GM12872 (cell line): ENCODE measurements at regions not wholly inside any gene's neighbourhood (a gene's known extent, or its start where the extent isn't known, plus 50 kb on each side); places are given as distances from the start of the nearest gene placed in this dataset.

Source experiments
- TF ChIP-seq, protein P1 (sequence below): IDR thresholded peaks from 3 replicates; pipeline ENCODE4 v1.5.1; 2011; ENCODE audit warnings: low read depth, mild to moderate bottlenecking, low read length, moderate library complexity; ENCODE audit not compliant: insufficient read depth

DNA sequence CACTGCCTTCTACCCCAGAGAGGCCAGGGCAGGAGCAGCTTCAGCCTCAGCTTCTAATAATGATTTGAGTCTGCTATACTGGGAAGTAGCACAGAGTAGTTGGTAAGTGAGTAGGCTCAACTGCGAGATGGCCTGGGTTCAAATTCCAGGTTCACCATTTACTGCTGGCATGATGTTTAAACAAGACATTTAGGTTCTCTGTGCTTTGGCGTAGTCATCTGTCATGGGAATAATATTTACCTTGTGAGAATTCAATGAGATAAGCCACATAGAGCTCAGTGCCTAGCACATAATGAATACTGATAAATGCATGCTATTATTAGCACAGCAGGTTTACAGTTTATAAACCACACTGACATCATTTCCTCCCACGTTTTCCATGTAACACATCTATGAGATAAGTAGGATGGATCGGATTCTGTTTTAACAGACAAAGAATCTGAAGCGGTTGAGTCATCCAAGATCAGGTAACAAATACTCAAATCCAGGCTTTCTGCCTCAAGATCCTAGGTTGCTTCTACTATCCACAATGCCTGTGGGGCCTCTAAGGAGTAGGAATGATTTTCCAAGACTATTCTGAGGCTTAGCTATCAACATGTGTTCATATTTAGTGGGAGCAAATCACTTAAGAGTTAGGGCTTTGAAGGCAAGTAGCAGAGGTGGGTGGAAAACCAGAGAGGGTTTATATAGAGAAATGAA, 72.9 kb upstream of the DTNBP1 start:
- TF ChIP-seq, protein P1, sequence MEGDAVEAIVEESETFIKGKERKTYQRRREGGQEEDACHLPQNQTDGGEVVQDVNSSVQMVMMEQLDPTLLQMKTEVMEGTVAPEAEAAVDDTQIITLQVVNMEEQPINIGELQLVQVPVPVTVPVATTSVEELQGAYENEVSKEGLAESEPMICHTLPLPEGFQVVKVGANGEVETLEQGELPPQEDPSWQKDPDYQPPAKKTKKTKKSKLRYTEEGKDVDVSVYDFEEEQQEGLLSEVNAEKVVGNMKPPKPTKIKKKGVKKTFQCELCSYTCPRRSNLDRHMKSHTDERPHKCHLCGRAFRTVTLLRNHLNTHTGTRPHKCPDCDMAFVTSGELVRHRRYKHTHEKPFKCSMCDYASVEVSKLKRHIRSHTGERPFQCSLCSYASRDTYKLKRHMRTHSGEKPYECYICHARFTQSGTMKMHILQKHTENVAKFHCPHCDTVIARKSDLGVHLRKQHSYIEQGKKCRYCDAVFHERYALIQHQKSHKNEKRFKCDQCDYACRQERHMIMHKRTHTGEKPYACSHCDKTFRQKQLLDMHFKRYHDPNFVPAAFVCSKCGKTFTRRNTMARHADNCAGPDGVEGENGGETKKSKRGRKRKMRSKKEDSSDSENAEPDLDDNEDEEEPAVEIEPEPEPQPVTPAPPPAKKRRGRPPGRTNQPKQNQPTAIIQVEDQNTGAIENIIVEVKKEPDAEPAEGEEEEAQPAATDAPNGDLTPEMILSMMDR, result no peak

DNA sequence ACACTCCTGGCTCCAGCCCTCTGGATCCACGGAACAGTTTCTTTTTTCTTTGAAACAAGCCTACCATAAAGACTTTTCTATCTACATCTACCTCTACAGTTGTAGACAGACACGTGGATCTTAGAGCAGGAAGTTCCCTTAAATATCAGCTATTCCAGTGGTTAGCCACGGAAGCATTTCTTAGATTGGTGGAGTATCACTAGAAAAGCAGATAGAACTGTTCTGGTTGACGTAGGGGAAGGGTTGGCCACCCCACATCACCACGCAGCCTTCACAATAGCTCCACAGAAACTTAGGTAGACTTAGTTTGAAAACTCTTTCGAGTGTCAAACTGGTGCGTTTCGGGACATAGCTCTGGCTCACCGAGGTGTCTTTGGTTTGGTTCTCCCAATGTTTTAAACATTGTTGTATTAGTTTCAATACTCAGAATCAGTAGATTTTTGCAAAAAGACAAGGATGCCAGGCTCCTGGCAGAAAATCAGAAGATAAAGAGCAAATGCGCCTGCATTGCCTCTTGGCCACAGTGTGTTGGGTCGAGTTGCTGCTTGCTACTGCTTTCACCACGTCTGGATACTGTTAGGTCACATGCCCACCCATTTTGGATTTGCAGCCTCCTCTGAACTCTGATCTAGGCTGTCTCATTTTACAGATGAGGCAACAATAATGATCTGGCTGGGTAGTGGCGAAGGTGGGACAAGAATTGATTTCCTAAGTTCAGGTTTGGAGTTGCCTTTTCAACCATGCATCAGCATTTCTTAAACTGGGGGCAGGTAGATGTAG, 71.5 kb upstream of the DTNBP1 start:
- TF ChIP-seq, protein P1, result no peak

DNA sequence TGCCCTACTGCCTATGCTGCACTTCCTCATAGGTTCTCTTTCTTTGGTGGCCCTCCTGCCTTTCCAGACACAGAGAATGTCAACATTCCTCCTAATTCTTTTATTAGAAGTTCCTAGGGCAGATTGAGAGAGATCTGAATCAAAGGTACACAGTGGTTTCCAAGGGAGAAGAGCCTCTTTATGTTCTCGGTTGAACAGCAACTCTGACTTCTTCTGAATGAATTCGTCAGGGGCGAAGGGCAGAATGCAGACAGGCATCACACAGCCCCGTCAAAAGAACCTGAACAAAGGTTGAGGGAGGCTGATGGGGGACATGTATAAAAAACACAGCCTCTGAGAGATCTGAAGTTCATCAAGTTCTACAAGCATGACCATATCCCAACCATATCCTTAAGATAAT, 68.1 kb upstream of the DTNBP1 start:
- TF ChIP-seq, protein P1, result no peak

DNA sequence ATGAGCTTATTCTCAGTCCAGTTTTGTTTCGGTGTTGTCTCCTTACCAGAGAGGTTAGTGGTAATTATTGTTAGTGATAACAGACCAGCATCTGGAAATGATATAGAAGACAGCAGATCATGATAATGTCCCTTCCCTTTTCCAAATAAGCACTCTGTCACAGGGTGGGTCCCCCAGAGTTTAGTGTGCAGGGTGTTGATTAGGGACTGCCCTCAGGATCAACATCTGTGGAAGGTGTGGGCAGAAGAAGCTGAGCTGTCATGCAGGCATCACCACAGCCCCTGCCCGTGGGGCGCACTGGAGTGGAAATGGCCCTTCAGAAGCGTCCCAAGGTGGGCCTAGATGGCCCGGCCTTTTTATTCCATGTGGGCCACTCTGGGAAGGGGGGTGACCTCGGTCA, 67.6 kb upstream of the DTNBP1 start:
- TF ChIP-seq, protein P1, result no peak

DNA sequence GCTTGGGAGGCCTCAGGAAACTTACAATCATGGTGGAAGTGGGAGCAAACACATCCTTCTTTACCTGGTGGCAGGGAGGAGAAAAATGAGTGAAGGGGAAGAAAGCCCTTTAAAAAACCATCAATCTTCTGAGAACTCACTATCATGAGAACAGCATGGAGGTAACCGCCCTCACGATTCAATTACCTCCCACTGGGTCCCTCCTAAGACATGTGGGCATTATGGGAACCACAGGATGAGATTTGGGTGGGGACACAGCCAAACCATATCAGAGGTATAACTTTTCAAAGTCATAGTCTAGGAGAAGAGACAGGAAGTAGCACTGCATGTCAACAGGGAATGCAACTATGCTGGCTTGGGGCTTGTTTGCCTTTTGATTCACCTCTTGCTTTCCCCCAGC, 59.9 kb upstream of the DTNBP1 start:
- TF ChIP-seq, protein P1, result no peak

DNA sequence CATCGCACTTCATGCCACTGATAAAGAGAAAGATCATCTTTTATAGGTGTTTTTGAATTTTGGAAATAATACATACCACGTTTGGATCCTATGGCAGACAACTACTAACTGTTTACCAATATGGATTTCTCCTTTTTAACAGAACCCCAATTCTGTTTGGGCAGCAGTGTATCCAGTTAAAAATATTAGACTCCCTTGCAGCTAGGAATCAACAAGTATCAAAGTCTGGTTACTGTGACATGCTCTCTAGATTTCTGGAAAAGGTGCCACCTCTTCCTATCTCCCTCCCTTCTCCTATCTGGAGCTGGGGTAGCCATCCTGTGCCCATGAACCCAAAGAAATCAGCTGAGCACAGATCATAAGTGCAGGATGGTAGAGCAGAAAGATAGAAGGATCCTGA, 54.1 kb upstream of the DTNBP1 start:
- TF ChIP-seq, protein P1, result no peak

DNA sequence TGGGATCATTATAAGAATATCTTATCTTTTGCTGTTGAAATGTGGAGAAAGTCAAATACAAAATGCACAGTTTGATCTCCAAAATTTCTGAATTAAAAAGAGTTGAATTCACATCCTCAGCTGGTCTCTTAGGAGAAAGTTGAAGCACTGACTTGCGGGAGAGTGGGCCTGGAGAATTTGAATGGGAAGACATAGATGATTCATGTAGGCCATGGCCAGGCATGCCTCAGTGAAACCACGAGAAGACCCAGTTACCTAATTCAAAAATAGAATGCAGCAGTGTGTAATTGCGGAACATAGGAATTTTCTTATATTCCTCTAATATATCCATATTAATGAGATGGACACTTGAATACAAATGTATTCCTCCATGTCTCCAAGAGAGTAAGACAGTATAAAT, 53.0 kb upstream of the DTNBP1 start:
- TF ChIP-seq, protein P1, result no peak
